Activated naive CD8-positive, alpha-beta T cell (primary cell): ENCODE measurements at regions not wholly inside any gene's neighbourhood (a gene's known extent, or its start where the extent isn't known, plus 50 kb on each side); places are given as distances from the start of the nearest gene placed in this dataset.
A peak's percentile ranks its signal among the peaks of the same experiment; 100 is the strongest.

Source experiments
- H3K27ac Mint-ChIP-seq: one replicate; pipeline ENCODE4 v1.8.0; 2021; ENCODE audit warnings: mixed read lengths
- H3K27me3 Mint-ChIP-seq: one replicate; pipeline ENCODE4 v1.8.0; 2021; ENCODE audit warnings: mixed read lengths
- H3K36me3 Mint-ChIP-seq: one replicate; pipeline ENCODE4 v1.8.0; 2021; ENCODE audit warnings: mixed read lengths
- H3K4me1 Mint-ChIP-seq: one replicate; pipeline ENCODE4 v1.8.0; 2021; ENCODE audit warnings: low read depth, mixed read lengths
- H3K4me3 Mint-ChIP-seq: one replicate; pipeline ENCODE4 v1.8.0; 2021; ENCODE audit warnings: mild to moderate bottlenecking, mixed read lengths
- H3K9me3 Mint-ChIP-seq: one replicate; pipeline ENCODE4 v1.8.0; 2021; ENCODE audit warnings: low read depth, mixed read lengths

GRCh38 chr1:181383695-181384094 is 99.6 kb upstream of the CACNA1E start:
- Mint-ChIP-seq H3K4me3 (no peak overlapping the region), H3K27ac (no peak overlapping the region)

GRCh38 chr1:181386340-181386739 is 97.0 kb upstream of the CACNA1E start:
- H3K4me3 Mint-ChIP-seq = no peak overlapping the region
- no peaks in the 10 kb centered on the region for H3K36me3 Mint-ChIP-seq
- no peak overlapping the region for H3K27ac Mint-ChIP-seq

More at GRCh38 chr1:181383695-181384094, 99.6 kb upstream of the CACNA1E start:
- no peaks in the 10 kb centered on the region for H3K4me1 Mint-ChIP-seq
- no peaks in the 10 kb centered on the region for H3K36me3 Mint-ChIP-seq
- H3K27me3 Mint-ChIP-seq = no peaks in the 10 kb centered on the region
- H3K9me3 Mint-ChIP-seq = no peaks in the 10 kb centered on the region

GRCh38 chr1:181386951-181387350 is 96.4 kb upstream of the CACNA1E start:
- Mint-ChIP-seq H3K4me3 (no peak overlapping the region), H3K36me3 (no peaks in the 10 kb centered on the region), H3K9me3 (no peaks in the 10 kb centered on the region), H3K4me1 (peaks cover 15% of the 10 kb centered on the region), H3K27me3 (no peaks in the 10 kb centered on the region), H3K27ac (no peak overlapping the region)

More at GRCh38 chr1:181386340-181386739, 97.0 kb upstream of the CACNA1E start:
- Mint-ChIP-seq H3K9me3 (no peaks in the 10 kb centered on the region), H3K27me3 (no peaks in the 10 kb centered on the region), H3K4me1 (peaks cover 15% of the 10 kb centered on the region)

DNA sequence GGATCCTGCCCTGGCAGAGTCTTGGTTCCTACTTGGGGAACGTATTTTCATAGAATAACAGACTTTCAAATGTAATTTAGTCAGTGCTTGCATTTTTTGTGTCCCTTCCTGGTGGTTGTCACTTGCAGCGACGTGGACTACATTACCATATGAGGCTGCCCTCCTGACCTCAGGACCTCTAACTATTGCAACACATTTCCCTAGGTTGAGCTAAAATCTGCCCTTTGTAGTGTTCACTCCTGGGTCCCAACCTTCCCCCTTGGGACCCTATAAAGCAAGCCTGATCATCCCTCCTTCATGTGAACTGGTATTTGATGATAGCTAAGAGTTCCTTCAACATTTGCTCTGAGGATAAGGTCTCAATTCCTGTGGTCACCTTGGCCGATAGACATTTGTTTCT is 95.6 kb upstream of the CACNA1E start:
- no peaks in the 10 kb centered on the region for H3K36me3 Mint-ChIP-seq
- no peaks in the 10 kb centered on the region for H3K9me3 Mint-ChIP-seq
- H3K4me3 Mint-ChIP-seq = no peak overlapping the region
- H3K27me3 Mint-ChIP-seq = no peaks in the 10 kb centered on the region
- H3K4me1 Mint-ChIP-seq = peaks cover 15% of the 10 kb centered on the region
- H3K27ac Mint-ChIP-seq = no peak overlapping the region

DNA sequence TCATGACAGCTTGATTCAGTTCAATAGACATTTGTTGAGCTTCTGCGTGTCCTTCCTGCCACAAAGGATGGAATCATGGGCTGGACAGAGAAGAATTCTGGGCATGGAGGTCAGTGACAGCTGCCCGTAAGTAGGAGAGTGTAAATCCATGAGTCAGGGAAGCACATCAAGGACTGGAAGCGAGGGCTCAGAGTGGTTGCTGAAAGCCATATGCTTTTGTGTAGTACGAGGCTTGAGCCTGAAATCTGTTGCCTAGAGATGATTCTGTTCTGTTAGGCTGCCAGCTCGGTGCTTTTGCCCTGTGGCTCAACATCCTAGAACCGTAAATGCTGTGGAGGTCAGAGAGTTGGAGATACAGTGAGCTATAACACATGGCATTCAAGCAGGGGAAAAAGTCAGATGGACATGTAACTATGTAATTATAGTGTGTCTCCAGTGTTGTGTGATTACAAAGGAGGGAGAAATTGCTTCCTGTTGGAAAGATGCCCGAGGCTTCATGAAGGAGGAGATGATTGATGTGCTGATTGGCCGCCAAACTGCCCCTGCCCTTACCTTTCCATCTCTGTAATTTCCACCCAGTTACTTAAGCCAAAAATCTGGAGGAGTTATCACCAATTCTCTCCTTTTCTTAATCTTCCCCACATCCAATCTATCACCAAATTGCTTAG is 92.8 kb upstream of the CACNA1E start:
- H3K27me3 Mint-ChIP-seq = no peaks in the 10 kb centered on the region
- no peak overlapping the region for H3K4me3 Mint-ChIP-seq
- no peaks in the 10 kb centered on the region for H3K36me3 Mint-ChIP-seq
- H3K9me3 Mint-ChIP-seq = no peaks in the 10 kb centered on the region
- no peak overlapping the region for H3K27ac Mint-ChIP-seq
- H3K4me1 Mint-ChIP-seq = peaks cover 15% of the 10 kb centered on the region

GRCh38 chr1:181391301-181391900 is 91.9 kb upstream of the CACNA1E start:
- peaks cover 15% of the 10 kb centered on the region for H3K4me1 Mint-ChIP-seq
- H3K27ac Mint-ChIP-seq = no peak overlapping the region
- H3K9me3 Mint-ChIP-seq = no peaks in the 10 kb centered on the region
- H3K36me3 Mint-ChIP-seq = no peaks in the 10 kb centered on the region
- no peaks in the 10 kb centered on the region for H3K27me3 Mint-ChIP-seq
- H3K4me3 Mint-ChIP-seq = no peak overlapping the region

DNA sequence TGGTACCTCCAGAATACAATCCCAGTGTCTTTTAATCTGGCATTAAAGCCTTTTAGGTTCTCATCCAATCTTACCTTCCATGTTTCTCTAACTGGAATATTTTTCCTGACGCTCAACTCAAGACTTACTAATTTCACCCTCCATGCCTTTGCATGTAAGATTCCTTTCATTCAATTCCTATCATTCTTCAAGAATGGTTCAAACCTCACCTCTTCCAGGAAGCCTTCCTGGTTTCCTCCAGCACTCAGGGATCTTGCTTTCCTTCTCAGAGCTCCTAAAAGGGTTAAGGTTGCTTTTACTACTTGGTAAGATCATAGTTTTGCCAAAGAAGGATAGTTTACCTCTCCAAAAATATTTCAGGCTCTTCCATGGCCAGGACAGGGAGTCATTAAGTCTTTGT is 91.2 kb upstream of the CACNA1E start:
- H3K9me3 Mint-ChIP-seq = no peaks in the 10 kb centered on the region
- H3K27me3 Mint-ChIP-seq = no peaks in the 10 kb centered on the region
- H3K4me1 Mint-ChIP-seq = peaks cover 15% of the 10 kb centered on the region
- H3K27ac Mint-ChIP-seq = peak overlapping the region; percentile 69
- H3K4me3 Mint-ChIP-seq = peak overlapping the region; percentile 7
- H3K36me3 Mint-ChIP-seq = no peaks in the 10 kb centered on the region

GRCh38 chr1:181392613-181393220 is 90.6 kb upstream of the CACNA1E start:
- H3K27ac Mint-ChIP-seq = peak overlapping the region; percentile 69
- H3K36me3 Mint-ChIP-seq = no peaks in the 10 kb centered on the region
- H3K27me3 Mint-ChIP-seq = no peaks in the 10 kb centered on the region
- H3K4me3 Mint-ChIP-seq = peak overlapping the region; percentile 7
- peaks cover 18% of the 10 kb centered on the region for H3K4me1 Mint-ChIP-seq
- H3K9me3 Mint-ChIP-seq = no peaks in the 10 kb centered on the region

DNA sequence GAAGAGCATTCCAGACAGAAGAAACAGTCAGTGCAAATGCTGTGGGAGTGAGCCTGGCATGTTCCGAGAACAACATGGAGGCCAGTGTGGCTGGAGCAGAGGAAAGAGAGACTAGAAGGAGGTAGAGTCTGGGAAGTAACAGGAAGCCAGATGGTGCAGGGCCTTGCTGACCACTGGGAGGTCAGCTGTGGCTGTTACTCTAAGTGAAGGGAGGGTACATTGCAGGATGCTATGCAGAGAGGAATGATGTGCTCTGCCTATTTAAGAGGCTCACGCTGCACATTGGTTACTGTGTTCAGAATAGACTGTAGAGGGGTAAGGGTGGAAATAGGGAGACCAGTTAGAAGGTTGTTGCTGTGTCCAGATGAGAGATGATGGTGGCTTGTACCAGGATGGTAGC is 88.6 kb upstream of the CACNA1E start:
- Mint-ChIP-seq H3K27ac (no peak overlapping the region), H3K4me3 (no peak overlapping the region), H3K4me1 (peaks cover 34% of the 10 kb centered on the region), H3K9me3 (no peaks in the 10 kb centered on the region), H3K36me3 (no peaks in the 10 kb centered on the region), H3K27me3 (no peaks in the 10 kb centered on the region)

DNA sequence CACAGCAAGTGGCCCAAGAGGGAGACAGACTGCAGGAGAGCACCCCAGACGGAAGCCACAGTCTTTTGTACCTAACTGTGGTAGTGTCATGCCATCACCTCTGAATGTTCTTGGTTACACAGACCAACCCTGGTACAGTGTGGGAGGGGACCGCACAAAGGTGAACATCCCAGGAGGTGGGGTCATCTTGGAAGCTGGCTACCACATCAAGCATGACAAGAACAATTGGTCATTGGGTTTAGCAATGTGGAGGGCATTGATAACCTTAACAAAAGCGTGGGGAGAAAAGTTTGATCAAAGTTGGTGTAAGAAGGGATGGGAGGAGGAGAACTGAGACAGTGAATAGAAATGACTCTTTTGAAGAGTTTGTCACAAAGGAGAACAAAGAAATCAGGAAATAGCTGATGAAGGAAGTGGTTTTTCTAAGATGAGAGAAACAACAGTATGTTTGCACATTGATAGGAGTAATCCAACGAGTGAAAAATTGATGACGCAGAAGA is 87.1 kb upstream of the CACNA1E start:
- Mint-ChIP-seq H3K27ac (no peak overlapping the region), H3K4me1 (peaks cover 37% of the 10 kb centered on the region), H3K27me3 (no peaks in the 10 kb centered on the region), H3K36me3 (no peaks in the 10 kb centered on the region), H3K4me3 (no peak overlapping the region), H3K9me3 (no peaks in the 10 kb centered on the region)

DNA sequence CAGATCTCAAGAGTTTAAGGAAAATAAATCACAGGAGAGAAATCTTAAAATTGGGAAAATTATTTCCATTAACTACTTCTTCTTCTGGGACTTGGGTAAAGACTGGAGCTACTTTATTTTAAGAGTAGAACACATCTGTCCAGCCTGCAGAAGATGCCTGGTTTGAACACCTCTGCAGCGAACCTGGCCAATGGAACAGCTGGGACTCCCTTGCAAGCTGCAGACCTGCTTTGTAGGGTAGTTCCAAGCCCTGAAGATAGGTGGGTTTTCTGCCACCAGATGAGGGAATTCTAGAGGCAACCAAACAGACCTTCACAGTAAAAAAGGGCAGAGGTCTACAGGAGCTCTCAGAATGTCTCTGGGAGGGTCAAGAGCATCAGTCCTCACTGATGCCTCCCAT is 86.5 kb upstream of the CACNA1E start:
- Mint-ChIP-seq H3K27me3 (no peaks in the 10 kb centered on the region), H3K9me3 (no peaks in the 10 kb centered on the region), H3K4me3 (no peak overlapping the region), H3K27ac (no peak overlapping the region), H3K4me1 (peaks cover 43% of the 10 kb centered on the region), H3K36me3 (no peaks in the 10 kb centered on the region)

DNA sequence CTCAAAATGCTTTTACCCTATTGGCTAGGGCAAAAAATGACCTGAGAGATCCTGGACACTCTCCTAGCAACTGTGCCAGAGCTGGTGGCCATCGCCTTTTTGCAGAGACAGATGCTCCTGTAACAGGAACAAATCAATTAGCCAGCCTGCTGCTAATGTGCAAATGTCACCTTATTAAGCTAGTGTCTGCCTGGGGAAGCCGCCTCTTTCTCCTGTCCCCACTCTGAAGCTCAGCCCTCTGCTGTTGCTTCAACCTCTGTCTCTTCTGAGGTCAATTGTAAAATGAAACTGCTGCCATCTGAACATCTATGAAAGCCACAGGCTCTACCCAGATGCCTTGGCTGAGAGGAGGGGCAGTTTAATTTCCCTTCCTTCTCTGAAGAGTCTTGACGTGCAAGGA is 85.5 kb upstream of the CACNA1E start:
- Mint-ChIP-seq H3K27me3 (no peaks in the 10 kb centered on the region), H3K4me3 (peak overlapping the region; percentile 74), H3K4me1 (peaks cover 44% of the 10 kb centered on the region), H3K27ac (peak overlapping the region; percentile 81), H3K36me3 (no peaks in the 10 kb centered on the region), H3K9me3 (no peaks in the 10 kb centered on the region)

DNA sequence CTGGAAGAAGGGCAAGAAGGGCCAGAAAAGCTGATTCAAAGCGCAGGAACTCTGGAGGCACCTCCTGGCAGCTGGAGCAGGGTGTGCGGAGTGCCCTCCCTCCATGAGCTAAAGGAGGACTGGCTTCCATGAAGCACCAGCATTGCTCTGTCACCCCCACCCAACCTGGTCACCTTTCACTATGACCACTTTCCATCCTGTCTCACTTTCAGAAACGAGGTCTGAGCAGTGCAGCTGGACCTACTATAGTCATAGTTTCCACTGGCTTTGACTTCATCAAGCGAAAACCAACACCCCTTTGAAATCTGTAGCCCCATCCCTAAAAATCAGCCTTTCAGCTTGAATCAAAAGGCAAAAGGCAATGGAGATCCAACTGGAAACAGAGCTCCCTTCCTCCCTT is 84.8 kb upstream of the CACNA1E start:
- Mint-ChIP-seq H3K36me3 (no peaks in the 10 kb centered on the region), H3K27me3 (no peaks in the 10 kb centered on the region), H3K9me3 (no peaks in the 10 kb centered on the region), H3K4me3 (peak overlapping the region; percentile 74), H3K27ac (peak overlapping the region; percentile 81), H3K4me1 (peaks cover 45% of the 10 kb centered on the region)

DNA sequence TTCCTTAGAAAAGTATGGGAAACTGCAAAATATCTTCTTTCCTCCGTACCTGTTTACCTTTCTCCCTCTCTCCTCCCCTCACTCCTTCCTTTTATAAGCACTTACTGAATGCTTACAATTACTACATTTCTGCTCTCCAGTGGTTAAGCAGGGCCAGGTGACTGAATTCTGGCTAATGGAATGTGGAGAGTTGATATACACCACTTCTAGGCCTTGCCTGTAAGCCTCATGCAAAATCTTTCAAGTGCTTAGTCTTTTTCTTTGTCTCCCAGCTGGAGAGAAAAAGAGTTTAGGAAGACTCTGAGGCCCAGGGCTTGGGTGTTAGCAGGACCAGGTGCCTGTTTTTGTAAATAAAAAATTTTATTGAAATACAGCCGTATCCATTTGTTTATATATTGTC is 77.7 kb upstream of the CACNA1E start:
- no peaks in the 10 kb centered on the region for H3K9me3 Mint-ChIP-seq
- H3K36me3 Mint-ChIP-seq = peaks cover 6% of the 10 kb centered on the region
- H3K27ac Mint-ChIP-seq = no peak overlapping the region
- H3K27me3 Mint-ChIP-seq = no peaks in the 10 kb centered on the region
- peaks cover 34% of the 10 kb centered on the region for H3K4me1 Mint-ChIP-seq
- no peak overlapping the region for H3K4me3 Mint-ChIP-seq

GRCh38 chr1:181406989-181407388 is 76.3 kb upstream of the CACNA1E start:
- Mint-ChIP-seq H3K9me3 (no peaks in the 10 kb centered on the region), H3K4me1 (peaks cover 21% of the 10 kb centered on the region), H3K27me3 (no peaks in the 10 kb centered on the region), H3K4me3 (no peak overlapping the region), H3K36me3 (peaks cover 6% of the 10 kb centered on the region), H3K27ac (no peak overlapping the region)
